22Rv1 (cell line): ENCODE measurements at regions not wholly inside any gene's neighbourhood (a gene's known extent, or its start where the extent isn't known, plus 50 kb on each side); places are given as distances from the start of the nearest gene placed in this dataset.

Experiments used
- CTCF ChIP-seq: fragments of 450-650 bp; IDR thresholded peaks from 2 replicates; pipeline ENCODE4 v1.5.1; 2017; ENCODE audit warnings: mild to moderate bottlenecking
- ZFX ChIP-seq: fragments of 450-650 bp; IDR thresholded peaks from 2 replicates; pipeline ENCODE4 v1.6.1; 2017; ENCODE audit warnings: antibody characterized with exemption, borderline replicate concordance

GRCh38 chr6:170188571-170189001 lies 102.3 kb downstream of the DLL1 start:
- no peak for TF ChIP-seq CTCF
- TF ChIP-seq ZFX: no peak
